GM12878 (cell line): ENCODE measurements at regions not wholly inside any gene's neighbourhood (a gene's known extent, or its start where the extent isn't known, plus 50 kb on each side); places are given as distances from the start of the nearest gene placed in this dataset.

Source experiments
- ATAC-seq: fragments of 200-7000 bp; cut with Tn5 transposase; 3 replicates; pipeline ENCODE4 v1.9.1; 2020; ENCODE audit warnings: mild to moderate bottlenecking, moderate library complexity
- BruUV-seq: library from RNA; stranded (reverse); fragments of 400-500 nt; replicated peaks from 2 replicates; lab custom pipeline; 2021; lab: Mats Ljungman, UMichigan
- CTCF ChIA-PET: fragments of 300-600 bp; sonication (Branson Sonifier 250); formaldehyde crosslinking; extraction: SDS; loops from one replicate; lab custom pipeline; 2021; ENCODE audit warnings: inconsistent platforms; lab: Yijun Ruan, JAX
- POLR2A ChIA-PET: fragments of 350-600 bp; formaldehyde crosslinking; extraction: SDS; loops from one replicate; lab custom pipeline; 2021; ENCODE audit warnings: inconsistent platforms; lab: Charles Lee
- RAD21 ChIA-PET: fragments of 300-600 bp; sonication (Branson Sonifier 250); formaldehyde crosslinking; loops from one replicate; lab custom pipeline; 2023; ENCODE audit warnings: antibody characterized with exemption; ENCODE audit not compliant: unreplicated experiment; lab: Charles Lee
- SMC1A ChIA-PET: fragments of 300-600 bp; sonication (Branson Sonifier 250); formaldehyde crosslinking; loops from one replicate; lab custom pipeline; 2023; ENCODE audit not compliant: unreplicated experiment, uncharacterized antibody; lab: Charles Lee
- DNase-seq: peaks from one replicate; pipeline ENCODE4 v3.0.0-alpha.2; 2011; ENCODE audit warnings: low read depth, low spot score
- FAIRE-seq: peaks from 3 replicates; lab custom pipeline; 2011; peaks lifted over from hg19 to GRCh38; lab: Jason Lieb, UNC
- H2AFZ ChIP-seq: 2 replicates; pipeline ENCODE4 v1.6.0; 2011; ENCODE audit warnings: low read depth, low read length, control low read depth; ENCODE audit not compliant: control insufficient read depth
- H3K27ac ChIP-seq: 2 replicates; pipeline ENCODE4 v1.5.1; 2011; ENCODE audit warnings: control low read depth; ENCODE audit not compliant: control insufficient read depth, insufficient read depth
- H3K27me3 ChIP-seq, 2 experiments: replicated peaks in 1 of 2; 2 replicates each; pipeline versions ENCODE4 v1.6.0 to v1.6.1; 2011; ENCODE audit warnings: low read length in 1 of 2; ENCODE audit not compliant: control insufficient read depth in 2 of 2, insufficient read depth in 2 of 2
- H3K36me3 ChIP-seq, 2 experiments: 2 replicates each; pipeline ENCODE4 v1.5.1; 2011; ENCODE audit warnings: low read length in 1 of 2; ENCODE audit not compliant: control insufficient read depth in 2 of 2, insufficient read depth in 2 of 2
- H3K4me1 ChIP-seq: 2 replicates; pipeline ENCODE4 v1.6.1; 2011; ENCODE audit warnings: mild to moderate bottlenecking, low read length, moderate library complexity, mixed read lengths; ENCODE audit not compliant: control insufficient read depth, insufficient read depth
- H3K4me2 ChIP-seq: 2 replicates; pipeline ENCODE4 v1.6.0; 2011; ENCODE audit warnings: control low read depth; ENCODE audit not compliant: control insufficient read depth, insufficient read depth
- H3K4me3 ChIP-seq: fragments of 200-600 bp; sonication (generic); 2 replicates; pipeline ENCODE4 v1.5.1; 2016
- H3K79me2 ChIP-seq: 2 replicates; pipeline ENCODE4 v1.6.0; 2011; ENCODE audit warnings: low read length; ENCODE audit not compliant: control insufficient read depth, insufficient read depth
- H3K9ac ChIP-seq: 2 replicates; pipeline ENCODE4 v1.8.0; 2011; ENCODE audit warnings: low read length, control low read depth, mixed read lengths; ENCODE audit not compliant: control insufficient read depth, insufficient read depth
- H3K9me3 ChIP-seq: replicated peaks from 3 replicates; pipeline ENCODE4 v1.5.1; 2011; ENCODE audit warnings: mild to moderate bottlenecking, low read length; ENCODE audit not compliant: control insufficient read depth, insufficient read depth
- H4K20me1 ChIP-seq: 2 replicates; pipeline ENCODE4 v1.6.0; 2011; ENCODE audit not compliant: control insufficient read depth, insufficient read depth
- BRCA1 ChIP-seq: IDR thresholded peaks from 2 replicates; pipeline ENCODE4 v1.6.1; 2011; ENCODE audit warnings: low read depth, low read length, improper control_type of control experiment
- RUNX3 ChIP-seq: IDR thresholded peaks from 2 replicates; pipeline ENCODE4 v1.6.1; 2012; ENCODE audit warnings: low read length, inconsistent platforms
- WGBS: methylation state at CpG from one replicate; pipeline ENCODE4 v1.1.6; 2016; ENCODE audit warnings: low lambda C conversion rate; ENCODE audit not compliant: insufficient replicate concordance, insufficient coverage; ENCODE audit errors: missing lambda C conversion rate; 5-methylcytosine and 5-hydroxymethylcytosine counted together
- in situ Hi-C: fragments of 300-500 bp; cut with MboI; formaldehyde crosslinking; loops from 9 replicates; pipeline ENCODE4 v1.14.3; 2018; ENCODE audit warnings: mixed read lengths
- intact Hi-C: fragments of 100-400 bp; cut with micrococcal nuclease; formaldehyde crosslinking; loops from one replicate; pipeline ENCODE4 v1.14.2; 2022; ENCODE audit not compliant: unreplicated experiment
- TF ChIP-seq, protein P1 (sequence below): IDR thresholded peaks from 2 replicates; pipeline ENCODE4 v1.6.1; 2011; ENCODE audit warnings: borderline replicate concordance, low read depth, mild to moderate bottlenecking, moderate library complexity, low read length; ENCODE audit not compliant: insufficient read depth, poor library complexity, severe bottlenecking
- TF ChIP-seq, protein P2 (sequence below): IDR thresholded peaks from 2 replicates; pipeline ENCODE4 v1.6.1; 2012; ENCODE audit warnings: low read depth, low read length, improper control_type of control experiment

DNA sequence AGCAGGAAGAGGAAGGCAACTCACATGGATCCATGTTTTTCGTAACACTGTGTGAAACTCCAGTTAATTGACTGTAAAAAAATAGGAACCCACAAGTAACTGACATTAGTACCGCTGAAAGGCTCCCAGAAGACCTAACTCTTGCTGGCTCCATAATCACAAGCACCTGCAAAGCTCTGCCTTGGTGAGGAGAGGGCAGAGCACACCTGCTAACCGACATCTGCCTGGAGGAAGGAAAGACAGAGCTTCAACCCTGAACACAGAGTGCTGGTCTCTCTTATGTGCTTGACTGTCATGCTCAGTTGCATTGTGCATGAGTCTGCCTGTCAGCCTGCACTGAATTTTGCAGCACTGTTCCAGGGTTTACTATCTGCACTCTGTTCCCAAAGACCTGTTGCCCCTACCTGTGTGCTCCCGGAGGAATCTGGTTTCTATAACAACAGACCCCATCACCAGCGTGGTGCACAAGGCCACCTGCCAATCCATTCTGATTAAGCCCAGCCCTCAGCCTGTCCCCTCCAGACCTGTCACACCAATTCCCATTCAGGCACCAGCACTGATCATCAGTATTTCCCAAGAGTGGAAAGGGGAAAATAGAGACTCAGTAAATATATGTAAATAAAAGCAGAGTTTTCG, 63.1 kb upstream of the ANKRD1 start:
- SMC1A ChIA-PET, result interaction anchor here (0.7 to 2.1 kb wide), 5 partner anchors 9 to 267 kb away, joined by 3 to 9 read pairs (median 5); no protein-coding TSS in a partner anchor
- peaks cover 4% of the 10 kb centered on the region; the same call in 1 of the 2 replicates for H3K4me1 ChIP-seq

DNA sequence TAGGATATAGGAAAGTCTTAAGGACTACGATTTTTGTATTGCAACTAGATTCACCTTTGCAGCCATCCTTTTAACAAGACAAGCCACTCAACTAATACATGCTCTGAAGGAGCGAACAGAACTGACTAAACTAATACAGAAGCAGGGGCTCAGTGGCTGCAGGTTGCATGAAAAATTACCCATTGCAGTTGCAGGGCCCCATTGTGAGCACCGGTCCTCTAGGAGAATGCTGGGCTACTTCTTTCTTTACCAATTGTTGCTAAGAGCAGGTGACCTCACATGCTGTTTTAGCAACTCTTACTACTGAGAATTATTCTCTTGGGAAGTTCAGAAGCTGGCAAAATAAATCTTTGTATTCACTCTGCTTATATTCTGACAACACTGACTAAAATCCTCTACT, 64.0 kb upstream of the ANKRD1 start:
- no peaks in the 10 kb centered on the region for H4K20me1 ChIP-seq
- TF ChIP-seq BRCA1, result no peak
- TF ChIP-seq, protein P1, sequence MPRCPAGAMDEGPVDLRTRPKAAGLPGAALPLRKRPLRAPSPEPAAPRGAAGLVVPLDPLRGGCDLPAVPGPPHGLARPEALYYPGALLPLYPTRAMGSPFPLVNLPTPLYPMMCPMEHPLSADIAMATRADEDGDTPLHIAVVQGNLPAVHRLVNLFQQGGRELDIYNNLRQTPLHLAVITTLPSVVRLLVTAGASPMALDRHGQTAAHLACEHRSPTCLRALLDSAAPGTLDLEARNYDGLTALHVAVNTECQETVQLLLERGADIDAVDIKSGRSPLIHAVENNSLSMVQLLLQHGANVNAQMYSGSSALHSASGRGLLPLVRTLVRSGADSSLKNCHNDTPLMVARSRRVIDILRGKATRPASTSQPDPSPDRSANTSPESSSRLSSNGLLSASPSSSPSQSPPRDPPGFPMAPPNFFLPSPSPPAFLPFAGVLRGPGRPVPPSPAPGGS, result peak; percentile 65
- TF ChIP-seq, all 136 proteins: peak for 1
- H3K4me1 ChIP-seq, result peaks cover 4% of the 10 kb centered on the region; the same call in 1 of the 2 replicates
- H3K9ac ChIP-seq, result no peak overlapping the region
- ATAC-seq, result no peak
- no peak overlapping the region for H3K27ac ChIP-seq
- BruUV-seq, result no TSS peak
- no peak for FAIRE-seq
- RAD21 ChIA-PET, result interaction anchor here (0.8 to 1.0 kb wide), 2 partner anchors 73 to 266 kb away, joined by 3 read pairs; no protein-coding TSS in a partner anchor
- no peak overlapping the region for H3K4me3 ChIP-seq
- H3K9me3 ChIP-seq, result no peaks in the 10 kb centered on the region
- H3K4me2 ChIP-seq, result no peak overlapping the region
- CTCF ChIA-PET, result no interaction called here
- 38% methylated on average over 3 of the region's 3 CpGs for WGBS
- intact Hi-C loops (no loop called here), in situ Hi-C loops (no loop called here)
- H3K36me3 ChIP-seq, result no peaks in the 10 kb centered on the region
- no peaks in the 10 kb centered on the region for H3K79me2 ChIP-seq
- H3K27me3 ChIP-seq, result no peaks in the 10 kb centered on the region
- H2AFZ ChIP-seq, result no peak overlapping the region
- no peak for DNase-seq
- SMC1A ChIA-PET, result interaction anchor here (1.2 to 1.6 kb wide), 4 partner anchors 10 to 21 kb away, joined by 5 to 8 read pairs (median 5); no protein-coding TSS in a partner anchor
- POLR2A ChIA-PET, result interaction anchor here (1.2 kb wide), 1 partner anchor 16 kb away, joined by 4 read pairs; no protein-coding TSS in a partner anchor

More for the DNA sequence above, 63.1 kb upstream of the ANKRD1 start:
- in situ Hi-C loops (no loop called here), intact Hi-C loops (no loop called here)
- POLR2A ChIA-PET, result no interaction called here
- H3K4me3 ChIP-seq, result no peak overlapping the region
- H4K20me1 ChIP-seq, result no peaks in the 10 kb centered on the region
- H3K36me3 ChIP-seq, result no peaks in the 10 kb centered on the region
- no peak overlapping the region for H3K9ac ChIP-seq
- no peak overlapping the region for H3K27ac ChIP-seq
- CTCF ChIA-PET, result interaction anchor here (1.1 kb wide), 2 partner anchors 23 to 267 kb away, joined by 3 read pairs; no protein-coding TSS in a partner anchor
- peak; percentile 27 for ATAC-seq
- no peak for FAIRE-seq
- BruUV-seq, result no TSS peak
- H2AFZ ChIP-seq, result peak overlapping the region; percentile 37
- no peak overlapping the region for H3K4me2 ChIP-seq
- 0 out of 2 replicates have a peak, but pooled peaks have one; percentile 13 for TF ChIP-seq RUNX3
- TF ChIP-seq, protein P2, sequence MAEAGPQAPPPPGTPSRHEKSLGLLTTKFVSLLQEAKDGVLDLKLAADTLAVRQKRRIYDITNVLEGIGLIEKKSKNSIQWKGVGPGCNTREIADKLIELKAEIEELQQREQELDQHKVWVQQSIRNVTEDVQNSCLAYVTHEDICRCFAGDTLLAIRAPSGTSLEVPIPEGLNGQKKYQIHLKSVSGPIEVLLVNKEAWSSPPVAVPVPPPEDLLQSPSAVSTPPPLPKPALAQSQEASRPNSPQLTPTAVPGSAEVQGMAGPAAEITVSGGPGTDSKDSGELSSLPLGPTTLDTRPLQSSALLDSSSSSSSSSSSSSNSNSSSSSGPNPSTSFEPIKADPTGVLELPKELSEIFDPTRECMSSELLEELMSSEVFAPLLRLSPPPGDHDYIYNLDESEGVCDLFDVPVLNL, result no peak
- H3K79me2 ChIP-seq, result no peaks in the 10 kb centered on the region
- no peak for DNase-seq
- RAD21 ChIA-PET, result interaction anchor here (1.0 kb wide), 1 partner anchor 72 kb away, joined by 3 read pairs; no protein-coding TSS in a partner anchor
- 40% methylated on average over 6 of the region's 6 CpGs for WGBS
- H3K9me3 ChIP-seq, result no peaks in the 10 kb centered on the region
- no peaks in the 10 kb centered on the region for H3K27me3 ChIP-seq
